Kidney (tissue), 13 donors: ENCODE measurements at regions not wholly inside any gene's neighbourhood (a gene's known extent, or its start where the extent isn't known, plus 50 kb on each side); places are given as distances from the start of the nearest gene placed in this dataset.

Experiments used
- DNase-seq, 5 donors: peaks; one replicate each; pipeline ENCODE4 v3.0.0-alpha.2; 2013 to 2020
- FAIRE-seq: peaks from 2 replicates; lab custom pipeline; 2012; peaks lifted over from hg19 to GRCh38; lab: Jason Lieb, UNC
- H3K27ac ChIP-seq, 2 donors: one replicate each; pipeline ENCODE4 v1.7.0; 2013; ENCODE audit warnings: low read depth in 2 of 2, low read length in 2 of 2, inconsistent platforms in 1 of 2
- H3K27me3 ChIP-seq: one replicate; pipeline ENCODE4 v1.7.1; 2013; ENCODE audit warnings: low read length, inconsistent platforms; ENCODE audit not compliant: control insufficient read depth, insufficient read depth
- H3K36me3 ChIP-seq, 3 donors: one replicate each; pipeline versions ENCODE4 v1.7.0 to v1.7.1; 2013; ENCODE audit warnings: low read length in 3 of 3, control low read depth in 1 of 3, inconsistent platforms in 1 of 3; ENCODE audit not compliant: insufficient read depth in 3 of 3, control insufficient read depth in 2 of 3
- H3K4me1 ChIP-seq, 3 donors: one replicate each; pipeline versions ENCODE4 v1.7.0 to v1.7.1; 2013; ENCODE audit warnings: low read length in 3 of 3, inconsistent platforms in 1 of 3, low read depth in 1 of 3; ENCODE audit not compliant: control insufficient read depth in 2 of 3, insufficient read depth in 2 of 3
- H3K4me3 ChIP-seq, 3 donors: one replicate each; pipeline versions ENCODE4 v1.7.0 to v1.8.1; 2013; ENCODE audit warnings: low read length in 3 of 3, control low read depth in 1 of 3, inconsistent platforms in 1 of 3
- H3K9ac ChIP-seq, 3 donors: one replicate each; pipeline versions ENCODE4 v1.7.0 to v1.7.1; 2013; ENCODE audit warnings: low read length in 3 of 3, control low read depth in 1 of 3, inconsistent platforms in 1 of 3
- H3K9me3 ChIP-seq, 3 donors: one replicate each; pipeline versions ENCODE4 v1.7.0 to v1.7.1; 2013; ENCODE audit warnings: low read length in 3 of 3, control low read depth in 1 of 3, inconsistent platforms in 1 of 3; ENCODE audit not compliant: control insufficient read depth in 2 of 3, insufficient read depth in 1 of 3
- intact Hi-C: fragments of 100-400 bp; cut with DNase I; formaldehyde crosslinking; loops from one replicate; pipeline ENCODE4 v1.11.1; 2022
- TF ChIP-seq, protein P1 (sequence below): IDR thresholded peaks from 3 replicates; pipeline ENCODE4 v1.5.1; 2012; ENCODE audit warnings: mild to moderate bottlenecking, moderate library complexity, borderline replicate concordance; ENCODE audit not compliant: insufficient read depth; ENCODE audit errors: extremely low read depth
- donor health status: control.
- donor health status: control.
- donor health status: control.
- donor health status: control.
- donor health status: control.
- donor health status: DM: yes; HTN: yes; CAD: no.
- donor health status: Normal renal cell carcinoma (clear cell type).

DNA sequence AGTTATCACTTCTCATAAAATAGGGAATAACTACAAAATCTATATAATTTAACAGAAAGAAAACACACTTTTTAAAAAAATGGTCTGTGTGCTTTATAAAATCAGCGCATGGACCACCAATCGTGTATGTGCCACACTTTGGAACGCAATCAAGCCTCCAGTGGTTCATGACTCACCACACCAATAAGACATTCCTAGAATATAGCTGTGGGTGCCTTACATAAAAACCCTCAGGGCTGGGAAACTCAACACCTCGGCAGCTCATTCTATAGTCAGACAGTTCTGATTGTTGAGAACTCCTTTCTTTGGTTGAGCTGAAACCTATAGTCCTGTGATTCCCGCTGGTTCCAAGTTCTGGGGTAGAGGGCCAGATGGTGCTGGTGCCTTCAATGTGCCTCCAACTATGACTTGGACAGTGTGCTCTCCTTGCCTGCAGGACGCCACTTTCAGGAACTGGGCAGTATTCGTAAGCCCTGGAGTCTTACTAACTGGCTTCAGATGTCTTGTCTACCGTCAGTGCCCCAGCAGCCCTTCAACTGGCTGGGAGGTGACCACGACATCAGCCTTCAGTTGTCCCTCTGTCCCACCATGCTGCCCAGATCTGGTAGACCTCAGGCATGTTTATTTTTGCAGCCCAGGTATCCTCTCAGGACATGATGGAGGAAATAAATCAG, 135.7 kb upstream of the GDF10 start:
- FAIRE-seq (no peak), DNase-seq (no peak)
- TF ChIP-seq, protein P1, sequence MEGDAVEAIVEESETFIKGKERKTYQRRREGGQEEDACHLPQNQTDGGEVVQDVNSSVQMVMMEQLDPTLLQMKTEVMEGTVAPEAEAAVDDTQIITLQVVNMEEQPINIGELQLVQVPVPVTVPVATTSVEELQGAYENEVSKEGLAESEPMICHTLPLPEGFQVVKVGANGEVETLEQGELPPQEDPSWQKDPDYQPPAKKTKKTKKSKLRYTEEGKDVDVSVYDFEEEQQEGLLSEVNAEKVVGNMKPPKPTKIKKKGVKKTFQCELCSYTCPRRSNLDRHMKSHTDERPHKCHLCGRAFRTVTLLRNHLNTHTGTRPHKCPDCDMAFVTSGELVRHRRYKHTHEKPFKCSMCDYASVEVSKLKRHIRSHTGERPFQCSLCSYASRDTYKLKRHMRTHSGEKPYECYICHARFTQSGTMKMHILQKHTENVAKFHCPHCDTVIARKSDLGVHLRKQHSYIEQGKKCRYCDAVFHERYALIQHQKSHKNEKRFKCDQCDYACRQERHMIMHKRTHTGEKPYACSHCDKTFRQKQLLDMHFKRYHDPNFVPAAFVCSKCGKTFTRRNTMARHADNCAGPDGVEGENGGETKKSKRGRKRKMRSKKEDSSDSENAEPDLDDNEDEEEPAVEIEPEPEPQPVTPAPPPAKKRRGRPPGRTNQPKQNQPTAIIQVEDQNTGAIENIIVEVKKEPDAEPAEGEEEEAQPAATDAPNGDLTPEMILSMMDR: no peak
- H3K4me3 ChIP-seq: no peak overlapping the region
- H3K27ac ChIP-seq: no peak overlapping the region
- no peaks in the 10 kb centered on the region for H3K36me3 ChIP-seq
- H3K9ac ChIP-seq: no peak overlapping the region
- H3K27me3 ChIP-seq: no peaks in the 10 kb centered on the region
- peaks cover 0 to 9% (median 3%) of the 10 kb centered on the region in 3 donors for H3K4me1 ChIP-seq
- no peaks in the 10 kb centered on the region for H3K9me3 ChIP-seq
- intact Hi-C loops: no loop called here

DNA sequence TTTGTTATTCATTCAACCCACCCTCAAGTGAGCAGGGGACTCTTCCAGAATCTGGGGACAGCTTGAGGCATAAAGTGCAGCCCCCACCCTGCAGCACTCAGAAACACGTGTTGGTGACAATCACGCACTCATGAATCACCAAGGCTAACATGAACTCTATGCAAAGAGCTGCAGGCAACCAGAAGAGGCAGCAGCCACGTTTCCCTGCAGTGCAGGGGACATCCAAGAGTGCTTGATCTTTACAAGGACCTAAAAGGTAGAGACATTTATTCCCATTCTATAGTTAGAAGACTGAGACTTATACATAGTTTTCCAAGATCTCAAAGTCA, 135.2 kb upstream of the GDF10 start:
- H3K4me1 ChIP-seq: peaks cover 0 to 9% (median 3%) of the 10 kb centered on the region in 3 donors
- peaks cover 0 to 3% (median 0%) of the 10 kb centered on the region in 3 donors for H3K9me3 ChIP-seq
- H3K27ac ChIP-seq: no peak overlapping the region
- no peak for FAIRE-seq
- no peak overlapping the region for H3K9ac ChIP-seq
- H3K27me3 ChIP-seq: no peaks in the 10 kb centered on the region
- TF ChIP-seq, protein P1: no peak
- intact Hi-C loops: no loop called here
- H3K4me3 ChIP-seq: no peak overlapping the region
- H3K36me3 ChIP-seq: no peaks in the 10 kb centered on the region
- no peak for DNase-seq

DNA sequence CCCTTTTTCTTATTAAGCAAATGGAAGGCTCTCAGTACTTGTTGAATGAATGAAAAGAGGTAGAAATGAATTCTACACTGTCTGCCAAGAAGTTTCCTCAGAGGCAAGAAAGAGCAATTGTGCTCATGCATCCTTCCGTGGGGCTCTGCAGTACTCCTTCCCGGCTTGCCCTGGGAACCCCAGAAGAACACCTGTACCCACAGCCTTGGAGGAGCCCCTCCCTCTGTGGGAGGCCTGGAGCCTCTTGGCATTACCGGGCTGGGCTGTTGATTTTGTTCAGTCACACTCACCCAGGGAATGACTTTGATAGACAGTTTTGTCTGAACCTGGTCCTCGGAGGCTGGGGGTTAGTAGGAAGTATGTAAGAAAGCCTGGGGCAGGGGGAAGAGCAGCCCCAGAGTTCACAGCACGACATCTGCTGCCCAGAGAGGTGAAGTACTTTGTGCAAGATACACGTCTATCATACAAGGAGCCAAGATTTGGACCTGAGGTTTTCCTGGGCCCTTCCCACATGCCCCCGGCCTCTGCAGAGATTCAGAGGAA, 134.8 kb upstream of the GDF10 start:
- Histone ChIP-seq H3K9me3 (peaks cover 0 to 3% (median 0%) of the 10 kb centered on the region in 3 donors), H3K4me1 (peaks cover 0 to 9% (median 3%) of the 10 kb centered on the region in 3 donors), H3K4me3 (peak overlapping the region in 1 of 3 donors; percentile 35), H3K27ac (no peak overlapping the region), H3K9ac (no peak overlapping the region), H3K36me3 (no peaks in the 10 kb centered on the region), H3K27me3 (no peaks in the 10 kb centered on the region)
- TF ChIP-seq, protein P1: no peak
- FAIRE-seq (no peak), DNase-seq (peak in 1 of 5 donors; percentile 25)
- intact Hi-C loops: no loop called here
